ENCODE measurements at regions not wholly inside any gene's neighbourhood (a gene's known extent, or its start where the extent isn't known, plus 50 kb on each side); places are given as distances from the start of the nearest gene placed in this dataset.

DNA sequence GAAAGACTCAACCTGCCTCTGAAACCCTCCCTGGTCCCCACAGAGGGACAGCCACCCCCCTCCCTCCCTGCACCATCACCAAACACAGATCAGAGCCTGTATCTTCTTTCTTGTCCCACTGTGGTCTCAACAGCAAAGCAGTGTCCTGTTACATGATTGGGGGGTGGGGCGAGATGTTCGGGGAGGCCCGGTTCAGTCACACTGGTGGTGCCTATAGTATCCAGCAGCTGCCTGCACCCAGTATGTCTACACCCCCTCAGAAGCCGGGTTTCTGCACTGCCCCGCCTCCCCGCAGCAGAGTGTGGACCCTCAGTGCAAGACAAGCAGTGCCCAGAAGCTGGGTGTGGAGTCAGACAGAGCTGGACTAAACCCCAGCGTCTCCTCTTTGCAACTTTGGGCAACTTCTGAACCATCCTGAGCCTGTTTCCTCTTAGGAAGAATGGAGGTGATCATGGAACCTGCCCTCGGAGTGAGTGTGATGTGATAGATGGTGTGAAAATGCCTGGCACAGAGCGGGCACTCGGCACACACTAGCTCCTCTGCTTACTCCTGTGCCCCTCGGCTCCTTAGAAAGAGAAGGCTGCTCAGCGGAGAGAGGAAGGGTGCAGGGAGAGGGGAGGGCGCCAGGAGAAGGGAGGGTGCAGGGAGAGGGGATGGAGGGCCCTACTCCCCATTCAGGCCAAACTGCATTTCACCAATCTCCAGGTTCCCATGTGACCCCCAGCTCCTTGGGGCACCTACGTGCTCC lies 84.0 kb upstream of the TNRC6C start:
- TF ChIP-seq POLR2AphosphoS5 (IDR thresholded peaks at IDR 0.05; ENCODE audit: low read depth, low read length) (no peak), TAF1 (IDR thresholded peaks at IDR 0.05; ENCODE audit: low read depth, low read length) (no peak), POLR2A (IDR thresholded peaks at IDR 0.05; ENCODE audit: low read depth, low read length) (no peak), PAX5 (IDR thresholded peaks at IDR 0.05; ENCODE audit: insufficient read depth, low read length, severe bottlenecking) (no peak), SPI1 (IDR thresholded peaks at IDR 0.05; ENCODE audit: low read depth, low read length) (no peak)
